ENCODE measurements at regions not wholly inside any gene's neighbourhood (a gene's known extent, or its start where the extent isn't known, plus 50 kb on each side); places are given as distances from the start of the nearest gene placed in this dataset.

- Histone ChIP-seq H3K4me3 (replicated peaks; ENCODE audit: insufficient read depth, low read length) (no peak overlapping the region), H3K27ac (replicated peaks) (no peak overlapping the region), H3K27me3 (ENCODE audit: insufficient read depth, poor library complexity, severe bottlenecking) (peaks cover 15% of the 10 kb centered on the region)
- DNase-seq (ENCODE audit: low read depth in 1 of 2, low spot score in 1 of 2), result no peak
- TF ChIP-seq GABPA (IDR thresholded peaks at IDR 0.05; ENCODE audit: low read depth) (no peak), SPI1 (IDR thresholded peaks at IDR 0.05; ENCODE audit: borderline replicate concordance, low read depth) (no peak), REST (IDR thresholded peaks at IDR 0.05; ENCODE audit: insufficient replicate concordance, low read depth) (no peak), POLR2AphosphoS5 (IDR thresholded peaks at IDR 0.05; ENCODE audit: low read depth) (no peak)
- TF ChIP-seq, protein P1, sequence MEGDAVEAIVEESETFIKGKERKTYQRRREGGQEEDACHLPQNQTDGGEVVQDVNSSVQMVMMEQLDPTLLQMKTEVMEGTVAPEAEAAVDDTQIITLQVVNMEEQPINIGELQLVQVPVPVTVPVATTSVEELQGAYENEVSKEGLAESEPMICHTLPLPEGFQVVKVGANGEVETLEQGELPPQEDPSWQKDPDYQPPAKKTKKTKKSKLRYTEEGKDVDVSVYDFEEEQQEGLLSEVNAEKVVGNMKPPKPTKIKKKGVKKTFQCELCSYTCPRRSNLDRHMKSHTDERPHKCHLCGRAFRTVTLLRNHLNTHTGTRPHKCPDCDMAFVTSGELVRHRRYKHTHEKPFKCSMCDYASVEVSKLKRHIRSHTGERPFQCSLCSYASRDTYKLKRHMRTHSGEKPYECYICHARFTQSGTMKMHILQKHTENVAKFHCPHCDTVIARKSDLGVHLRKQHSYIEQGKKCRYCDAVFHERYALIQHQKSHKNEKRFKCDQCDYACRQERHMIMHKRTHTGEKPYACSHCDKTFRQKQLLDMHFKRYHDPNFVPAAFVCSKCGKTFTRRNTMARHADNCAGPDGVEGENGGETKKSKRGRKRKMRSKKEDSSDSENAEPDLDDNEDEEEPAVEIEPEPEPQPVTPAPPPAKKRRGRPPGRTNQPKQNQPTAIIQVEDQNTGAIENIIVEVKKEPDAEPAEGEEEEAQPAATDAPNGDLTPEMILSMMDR (IDR thresholded peaks at IDR 0.05; ENCODE audit: insufficient read depth, low read length), result no peak
Observed at GRCh38 chr18:57214976-57215375, 68.1 kb downstream of the BOD1L2 start.

GRCh38 chr18:57218281-57218680 lies 71.4 kb downstream of the BOD1L2 start:
- no peak for DNase-seq (ENCODE audit: low read depth in 1 of 2, low spot score in 1 of 2)
- no peak overlapping the region for H3K4me3 ChIP-seq (replicated peaks; ENCODE audit: insufficient read depth, low read length)
- peaks cover 5% of the 10 kb centered on the region for H3K27me3 ChIP-seq (ENCODE audit: insufficient read depth, poor library complexity, severe bottlenecking)
- TF ChIP-seq REST (IDR thresholded peaks at IDR 0.05; ENCODE audit: insufficient replicate concordance, low read depth) (no peak), SPI1 (IDR thresholded peaks at IDR 0.05; ENCODE audit: borderline replicate concordance, low read depth) (no peak), POLR2AphosphoS5 (IDR thresholded peaks at IDR 0.05; ENCODE audit: low read depth) (no peak), GABPA (IDR thresholded peaks at IDR 0.05; ENCODE audit: low read depth) (no peak)
- TF ChIP-seq, protein P1 (IDR thresholded peaks at IDR 0.05; ENCODE audit: insufficient read depth, low read length), result no peak
- no peak overlapping the region for H3K27ac ChIP-seq (replicated peaks)

DNA sequence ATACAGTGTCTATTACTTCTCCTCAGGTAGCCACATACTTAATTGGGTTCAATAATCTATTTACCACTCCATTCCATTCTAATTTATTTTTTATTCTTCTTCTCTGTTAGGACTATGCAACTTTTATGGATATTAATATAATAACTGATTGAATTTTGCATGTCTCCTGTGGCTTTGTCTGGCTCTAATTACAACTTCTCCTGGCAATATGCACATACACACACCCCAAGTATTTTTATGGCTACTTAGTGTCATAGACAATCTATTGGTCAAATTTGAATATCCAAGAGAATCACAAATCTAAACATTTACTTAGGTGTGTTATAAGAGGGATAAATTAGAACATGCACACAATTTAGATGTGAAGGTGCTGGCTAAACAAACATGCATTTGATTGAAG lies 73.1 kb downstream of the BOD1L2 start:
- no peak for DNase-seq (ENCODE audit: low read depth in 1 of 2, low spot score in 1 of 2)
- H3K27ac ChIP-seq (replicated peaks), result no peak overlapping the region
- TF ChIP-seq GABPA (IDR thresholded peaks at IDR 0.05; ENCODE audit: low read depth) (no peak), POLR2AphosphoS5 (IDR thresholded peaks at IDR 0.05; ENCODE audit: low read depth) (no peak), SPI1 (IDR thresholded peaks at IDR 0.05; ENCODE audit: borderline replicate concordance, low read depth) (no peak), REST (IDR thresholded peaks at IDR 0.05; ENCODE audit: insufficient replicate concordance, low read depth) (no peak)
- TF ChIP-seq, protein P1 (IDR thresholded peaks at IDR 0.05; ENCODE audit: insufficient read depth, low read length), result no peak
- H3K4me3 ChIP-seq (replicated peaks; ENCODE audit: insufficient read depth, low read length), result no peak overlapping the region
- H3K27me3 ChIP-seq (ENCODE audit: insufficient read depth, poor library complexity, severe bottlenecking), result peaks cover 5% of the 10 kb centered on the region

Measured in HL-60 (cell line).